ENCODE measurements at regions not wholly inside any gene's neighbourhood (a gene's known extent, or its start where the extent isn't known, plus 50 kb on each side); places are given as distances from the start of the nearest gene placed in this dataset.

DNA sequence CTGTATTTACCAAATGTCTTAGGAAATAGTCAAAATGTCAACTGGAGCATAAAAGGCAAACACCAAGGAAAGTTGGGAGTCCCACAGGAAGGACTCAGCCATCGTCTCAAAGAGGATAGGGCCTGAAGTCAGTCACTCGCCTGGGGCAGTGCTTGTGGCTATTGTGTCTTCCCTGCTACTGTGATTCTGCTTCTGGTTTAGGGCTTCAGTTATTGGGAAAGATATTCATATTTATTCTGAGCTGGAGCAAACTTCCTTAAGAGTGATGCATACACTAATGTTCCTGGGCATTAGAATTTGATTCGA is 118.1 kb downstream of the EDEM1 start:
- DNase-seq: no peak

DNA sequence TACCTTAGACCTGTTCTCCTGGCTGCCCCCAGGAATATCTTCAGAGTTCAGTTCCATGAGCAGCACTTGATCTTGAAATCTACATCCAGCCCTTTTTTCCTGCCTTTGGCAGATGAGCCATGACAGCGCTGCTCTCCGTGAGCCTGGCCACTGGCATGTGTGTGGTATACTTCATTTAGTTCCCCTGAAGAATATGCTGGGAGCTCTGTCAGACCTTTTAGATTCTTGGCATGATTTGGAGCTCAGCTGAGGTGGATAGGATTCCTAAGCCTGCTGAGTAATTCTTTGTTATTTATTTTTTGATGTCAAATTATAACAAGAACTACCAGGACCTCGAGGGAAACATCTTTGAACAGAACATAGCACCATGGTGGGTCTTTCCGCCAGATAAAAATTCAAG is 121.7 kb downstream of the EDEM1 start:
- DNase-seq: no peak

DNA sequence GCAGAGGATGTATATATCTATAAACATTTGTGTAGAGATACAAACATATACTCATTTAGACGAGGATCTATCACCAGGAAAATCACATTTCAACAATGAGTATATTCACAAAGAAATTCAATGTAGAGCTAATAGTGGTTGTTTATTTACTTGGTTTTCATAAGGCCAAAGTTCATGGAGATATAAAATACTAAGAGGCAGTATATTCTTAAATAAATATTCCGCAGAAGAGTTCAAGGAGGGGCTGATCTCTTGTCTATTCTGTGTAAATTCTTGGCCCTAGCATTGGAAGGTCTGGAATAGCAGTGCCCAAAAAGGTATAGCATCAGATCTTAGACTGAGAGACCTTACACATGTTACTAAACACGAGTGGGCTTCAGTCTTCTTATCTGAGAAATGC is 122.1 kb downstream of the EDEM1 start:
- no peak for DNase-seq

DNA sequence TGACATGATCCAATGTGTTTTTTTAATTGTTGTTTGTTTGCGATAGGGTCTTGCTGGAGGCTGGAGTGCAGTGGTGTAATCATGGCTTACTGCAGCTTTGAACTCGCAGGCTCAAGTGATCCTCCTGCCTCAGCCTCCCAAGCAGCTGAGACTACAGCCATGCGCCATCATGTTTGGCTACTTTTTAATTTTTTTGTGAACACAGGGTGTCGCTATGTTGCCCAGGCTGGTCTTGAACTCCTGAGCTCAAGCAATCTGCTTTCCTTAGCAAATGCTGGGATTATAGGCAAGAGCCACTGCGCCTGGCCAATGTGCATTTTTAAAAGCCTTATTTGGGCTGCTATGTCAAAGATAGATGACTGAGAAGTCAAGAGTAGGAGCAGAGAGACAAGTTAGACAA is 123.0 kb downstream of the EDEM1 start:
- no peak for DNase-seq

DNA sequence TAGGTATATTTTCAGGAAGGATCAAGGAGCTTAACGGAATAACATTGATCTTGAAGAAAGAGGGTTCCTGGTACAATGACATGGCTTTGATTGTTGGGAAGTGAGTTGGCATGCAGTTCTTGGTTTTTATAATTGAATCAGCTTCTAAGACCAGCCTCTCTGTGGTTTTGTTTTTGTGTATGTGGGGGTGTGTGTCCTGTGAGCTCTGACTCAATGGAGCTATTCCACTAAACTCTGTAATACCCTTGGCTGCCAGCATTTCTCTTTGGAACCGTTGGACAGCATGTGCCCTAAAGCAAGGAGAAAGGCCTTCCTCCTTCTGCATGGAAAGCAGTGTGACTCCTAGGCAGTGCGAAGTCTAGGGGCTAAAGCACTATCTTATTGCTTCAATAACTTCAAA is 124.8 kb downstream of the EDEM1 start:
- DNase-seq: no peak

DNA sequence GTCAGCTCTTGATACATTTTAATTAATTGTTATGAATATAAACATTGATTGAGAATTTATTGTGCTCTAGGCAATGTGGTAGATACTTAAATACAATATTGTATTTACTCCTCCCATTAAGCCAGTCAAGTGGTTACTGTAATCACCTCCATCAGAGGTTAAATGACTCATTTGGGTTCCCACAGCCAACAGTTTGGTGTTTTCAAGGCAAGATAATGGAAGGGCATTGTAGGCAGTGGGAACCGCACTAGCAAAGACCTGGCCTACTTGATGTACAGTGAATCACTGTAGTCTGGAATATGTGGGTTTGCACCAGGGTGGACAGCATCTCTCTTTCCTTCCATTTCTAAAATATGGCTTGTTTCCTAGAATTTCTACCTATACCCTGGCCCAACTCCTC is 127.4 kb downstream of the EDEM1 start:
- no peak for DNase-seq

DNA sequence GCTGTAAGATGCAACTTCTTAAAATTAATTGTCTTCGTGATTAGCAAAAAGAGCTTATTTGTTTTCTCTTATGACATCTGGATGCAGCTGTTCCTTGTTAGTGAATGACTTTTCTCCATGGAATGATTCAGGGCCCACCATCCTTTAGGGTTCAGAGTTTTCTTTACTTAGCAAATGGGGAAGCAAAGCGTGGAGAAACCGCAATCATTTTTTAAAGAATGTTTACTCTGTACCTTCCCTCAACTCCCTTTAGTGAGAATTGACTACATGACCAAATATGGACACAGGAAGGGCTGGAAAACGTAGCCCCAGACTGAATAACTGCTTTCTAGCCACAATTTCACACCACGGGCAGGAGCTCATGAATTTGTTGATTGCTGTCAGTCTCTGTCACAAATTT is 130.1 kb downstream of the EDEM1 start:
- DNase-seq: no peak

DNA sequence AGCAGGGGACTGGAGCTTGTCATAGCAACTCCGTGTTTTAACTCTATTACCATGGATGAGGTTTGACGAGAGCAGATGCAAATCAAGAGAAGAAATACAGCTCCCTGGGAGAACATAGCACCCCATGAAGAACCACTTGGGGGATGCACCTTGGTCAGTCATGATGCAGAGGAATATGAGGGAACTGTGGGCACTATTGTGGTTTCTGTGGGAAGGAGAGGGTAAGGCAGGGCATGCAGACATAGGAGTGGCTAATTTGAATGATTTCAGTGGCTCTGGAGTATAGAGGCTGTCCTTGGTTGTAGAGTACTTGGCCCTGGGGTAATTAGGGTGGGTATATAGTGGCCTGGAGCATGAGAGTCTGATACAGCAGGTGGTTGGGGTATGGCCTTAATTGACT is 131.9 kb downstream of the EDEM1 start:
- no peak for DNase-seq

DNA sequence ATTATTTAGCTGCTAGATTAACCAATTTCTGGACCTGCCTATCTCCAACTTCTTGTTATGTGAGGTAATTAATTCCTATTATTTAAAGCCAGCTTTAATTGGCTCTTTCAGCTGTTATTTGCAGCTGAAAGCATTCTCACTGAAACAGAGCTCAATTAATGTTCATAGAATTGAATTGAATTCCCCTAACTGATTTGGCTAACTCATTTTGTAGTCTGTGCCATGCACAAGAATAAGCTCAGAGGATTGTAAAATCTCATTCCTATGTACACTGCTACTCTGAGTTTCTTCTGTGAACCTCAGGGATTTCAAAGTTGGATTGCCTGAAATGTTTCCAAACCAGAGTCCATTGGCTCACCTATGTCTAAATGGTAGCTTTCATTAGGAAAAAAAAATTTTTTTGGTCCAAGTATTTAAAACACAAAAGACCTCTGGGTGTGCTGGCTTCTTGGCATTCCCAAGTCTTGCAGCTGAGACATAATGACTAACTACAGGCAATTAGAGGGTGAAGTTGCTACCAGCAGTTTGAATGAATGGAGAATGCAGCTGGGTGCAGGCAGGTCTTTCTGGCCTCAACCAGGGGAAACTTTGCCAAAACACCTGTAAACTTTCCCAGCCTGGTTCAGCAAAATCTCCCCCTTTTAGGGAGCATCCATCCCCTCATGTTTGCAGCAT is 134.3 kb downstream of the EDEM1 start:
- no peak for DNase-seq

DNA sequence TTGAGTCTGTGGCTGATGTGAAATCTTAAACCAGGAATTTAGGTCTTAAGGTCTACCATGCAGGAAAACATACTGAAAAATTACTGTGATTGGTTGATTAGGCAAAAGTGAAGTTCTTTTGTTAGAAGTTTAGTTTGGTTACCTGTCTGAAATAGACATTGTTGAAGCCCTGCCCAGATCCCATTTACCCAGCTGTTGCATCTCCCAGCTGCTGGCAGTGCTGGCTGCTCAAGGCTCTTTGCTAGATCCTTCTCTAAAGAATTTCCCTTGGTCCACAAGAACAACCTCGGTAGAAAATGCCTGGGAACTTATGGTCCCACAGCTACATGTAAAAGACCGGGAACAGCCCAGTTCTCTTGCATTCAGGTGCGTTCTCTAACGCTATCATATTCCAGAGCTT is 137.3 kb downstream of the EDEM1 start:
- DNase-seq: no peak

DNA sequence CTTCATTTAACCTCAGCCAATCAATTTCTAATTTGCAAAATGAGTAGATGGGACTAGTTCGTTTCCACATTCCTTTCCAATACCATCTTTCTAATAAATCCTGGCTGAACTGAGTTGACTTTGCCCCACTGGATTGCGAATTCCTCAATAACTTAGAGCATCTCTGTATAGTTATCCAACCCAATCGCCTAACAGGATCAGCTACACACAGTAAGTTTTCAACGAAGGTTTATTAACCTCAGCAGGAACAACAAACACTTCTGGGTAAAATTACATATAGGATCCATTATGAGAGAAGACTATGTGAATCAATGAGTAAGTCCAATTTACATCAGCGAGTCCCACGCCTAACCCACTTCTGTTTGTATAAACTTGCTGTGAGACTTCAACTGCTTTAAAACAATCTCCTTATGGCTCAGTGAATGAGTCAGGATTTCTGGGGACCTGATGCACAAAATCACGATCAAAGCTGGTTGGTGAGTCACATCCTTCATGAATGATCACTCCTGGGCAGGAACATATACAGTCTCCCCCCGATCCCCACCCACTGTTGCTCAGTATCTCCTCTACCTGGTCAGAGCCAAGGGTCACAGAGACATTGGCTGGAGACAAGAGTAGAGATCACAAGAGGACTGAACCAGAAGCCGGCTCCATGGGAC is 142.8 kb downstream of the EDEM1 start:
- no peak for DNase-seq

DNA sequence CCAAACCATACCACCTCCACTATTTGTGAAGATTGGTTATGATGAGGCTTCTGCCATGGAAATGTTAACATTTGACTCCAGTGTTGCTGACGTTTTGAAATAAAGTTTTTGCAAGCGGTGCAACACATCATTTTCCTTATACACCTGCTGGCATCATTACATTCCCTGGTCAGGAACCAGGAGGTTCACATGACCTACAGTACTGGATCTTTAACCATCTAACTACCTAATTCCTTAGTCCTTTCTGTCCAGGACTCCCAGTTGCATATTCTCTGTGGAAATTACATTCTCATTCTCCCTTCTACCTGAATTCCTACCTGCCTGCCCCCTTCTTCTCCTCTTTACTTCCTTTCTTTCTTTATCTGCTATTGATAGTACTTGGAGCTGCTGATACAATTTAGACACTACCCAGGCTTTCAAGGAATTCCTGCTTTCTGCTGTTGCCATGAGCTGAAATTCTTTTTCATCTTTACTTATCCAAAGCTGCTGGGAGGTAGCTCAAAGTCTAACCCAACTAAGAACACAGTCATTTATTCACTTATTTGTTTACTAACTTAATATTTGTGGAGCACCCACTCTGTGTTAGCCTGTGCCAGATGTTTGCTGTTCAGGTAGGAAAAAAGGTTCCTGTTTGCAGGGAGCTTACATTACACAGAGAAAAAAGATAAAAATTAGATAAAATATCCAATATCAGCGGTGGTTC is 144.2 kb downstream of the EDEM1 start:
- no peak for DNase-seq

DNA sequence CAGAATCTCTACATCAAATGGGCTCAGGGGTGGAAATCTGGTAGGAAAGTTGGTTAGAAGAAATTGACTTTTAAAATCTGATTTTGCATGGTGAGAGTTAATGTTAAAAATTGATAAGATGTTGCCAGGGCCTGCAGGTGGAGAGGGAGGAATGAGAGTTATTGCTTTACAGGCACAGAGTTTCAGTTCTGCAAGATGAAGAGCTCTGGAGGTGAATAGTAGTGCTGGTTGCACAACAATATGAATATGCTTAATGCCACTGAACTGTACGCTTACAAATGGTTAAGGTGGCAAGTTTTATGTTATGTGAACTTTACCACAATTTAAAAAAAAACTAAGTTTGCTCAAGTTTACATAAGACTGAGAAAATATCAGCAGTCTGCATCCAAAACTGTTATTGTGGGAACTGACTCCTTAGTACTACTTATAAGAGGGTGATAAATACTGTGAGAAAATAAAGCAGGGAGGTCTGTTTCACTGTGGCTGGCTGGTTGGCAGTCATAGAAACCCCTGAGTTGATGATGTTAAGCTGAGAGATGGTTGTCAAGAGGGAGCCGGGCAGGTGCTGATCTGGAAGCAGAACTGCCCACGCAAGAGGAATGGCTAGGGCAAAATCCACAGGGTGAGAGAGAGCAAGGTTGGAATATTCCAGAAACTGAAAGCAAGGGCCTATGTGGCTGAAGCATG is 144.9 kb downstream of the EDEM1 start:
- DNase-seq: no peak

DNA sequence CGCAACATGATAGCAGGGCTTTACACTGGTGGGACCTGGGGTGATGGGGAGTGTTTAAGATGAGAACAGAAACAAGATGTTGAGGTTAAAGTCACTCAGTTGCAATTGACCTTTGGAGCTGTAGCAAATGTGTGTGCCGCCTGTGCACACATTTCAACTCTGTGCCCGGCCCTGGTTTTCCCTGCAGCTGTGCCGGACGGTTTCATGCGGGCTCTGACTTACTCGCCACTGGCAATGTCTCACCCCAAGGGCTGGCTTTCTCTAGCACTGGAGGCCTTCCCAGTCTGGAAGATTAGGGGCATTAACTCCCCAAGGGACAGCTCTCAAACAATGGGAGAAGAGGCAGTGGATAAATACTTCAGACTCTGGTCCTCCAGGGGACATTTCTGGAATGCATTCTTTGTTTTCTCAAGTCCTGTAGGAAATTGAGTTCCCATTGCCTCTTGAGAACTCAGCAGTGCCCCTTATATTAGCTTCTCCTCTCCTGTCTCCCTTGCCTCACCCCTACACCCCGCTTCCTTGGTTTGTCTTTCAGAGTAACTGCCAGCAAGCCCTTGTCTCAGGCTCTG is 152.5 kb downstream of the EDEM1 start:
- no peak for DNase-seq

DNA sequence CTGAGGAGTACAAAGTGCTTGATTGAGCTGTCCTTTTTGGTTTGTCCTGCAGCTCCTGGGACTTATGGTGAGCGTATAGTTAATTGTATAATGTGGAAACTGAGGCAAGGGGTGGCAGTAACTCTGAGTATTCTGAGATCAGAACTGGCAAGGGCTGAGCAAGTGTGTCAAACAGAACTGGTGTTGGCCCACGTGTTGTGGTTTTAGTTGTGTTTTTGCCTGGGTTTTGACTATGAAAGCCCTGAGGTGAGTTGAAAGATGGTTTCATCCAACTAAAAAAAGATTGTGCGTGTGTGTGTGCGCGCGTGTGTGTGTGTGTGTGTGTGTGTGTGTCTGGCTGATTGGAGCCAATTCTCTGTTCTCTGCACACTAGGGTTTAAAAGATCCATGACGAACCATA is 154.1 kb downstream of the EDEM1 start:
- DNase-seq: no peak

DNA sequence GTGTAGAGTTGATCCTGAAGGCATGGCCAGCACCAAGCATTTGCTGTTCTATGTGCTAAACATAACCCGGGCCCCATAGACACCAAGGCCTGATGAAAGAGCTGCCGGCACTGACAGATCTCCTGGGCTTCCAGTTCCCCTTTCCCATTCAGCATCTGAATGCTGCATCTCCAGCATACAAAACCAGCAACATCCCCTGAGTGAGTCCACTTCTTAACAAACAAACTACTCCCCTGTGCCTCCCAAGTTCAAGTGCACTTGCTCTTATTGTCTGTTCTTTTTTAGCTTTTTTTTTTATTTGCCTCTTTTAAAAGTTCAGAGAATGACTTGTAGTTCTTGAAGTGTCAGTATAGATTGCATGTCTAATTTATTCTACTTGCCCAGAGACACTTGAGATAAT is 156.0 kb downstream of the EDEM1 start:
- DNase-seq: no peak

DNA sequence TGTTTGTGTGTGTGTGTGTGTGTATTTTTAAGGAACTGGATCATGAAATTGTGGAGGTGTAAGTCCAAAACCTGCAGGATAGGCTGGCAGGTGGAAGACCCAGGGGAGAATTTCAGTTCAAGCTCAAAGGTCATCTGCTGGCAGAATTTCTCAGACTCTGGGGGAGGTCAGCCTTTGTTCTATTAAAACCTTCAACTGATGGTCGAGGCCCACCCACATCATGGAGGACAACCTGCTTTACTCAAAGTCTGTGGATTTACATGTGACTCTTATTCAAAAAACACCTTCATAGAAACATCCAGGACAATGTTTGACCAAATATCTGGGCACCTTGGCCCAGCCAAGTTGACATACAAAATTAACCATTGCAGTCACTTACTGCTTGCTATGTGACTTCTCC is 157.2 kb downstream of the EDEM1 start:
- no peak for DNase-seq

DNA sequence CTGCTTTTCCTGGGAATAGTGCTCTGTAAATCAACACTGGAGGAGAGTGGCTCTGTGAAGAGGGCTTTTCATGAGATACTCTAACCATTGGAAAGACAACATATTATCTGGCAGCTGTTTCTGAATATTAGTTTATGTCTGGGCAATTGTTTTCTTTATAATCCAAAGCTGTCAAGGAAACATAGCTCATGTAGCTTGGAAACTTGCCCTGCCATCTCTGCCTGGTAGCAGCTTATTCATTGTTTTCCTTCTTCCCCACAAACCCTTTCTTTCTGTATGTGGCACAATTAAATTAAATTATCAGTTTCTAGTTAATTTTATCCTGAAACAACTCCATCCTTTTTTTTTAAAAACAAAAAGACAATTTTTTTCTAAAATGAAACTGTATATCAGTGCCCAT is 160.0 kb downstream of the EDEM1 start:
- DNase-seq: peak; percentile 49

DNA sequence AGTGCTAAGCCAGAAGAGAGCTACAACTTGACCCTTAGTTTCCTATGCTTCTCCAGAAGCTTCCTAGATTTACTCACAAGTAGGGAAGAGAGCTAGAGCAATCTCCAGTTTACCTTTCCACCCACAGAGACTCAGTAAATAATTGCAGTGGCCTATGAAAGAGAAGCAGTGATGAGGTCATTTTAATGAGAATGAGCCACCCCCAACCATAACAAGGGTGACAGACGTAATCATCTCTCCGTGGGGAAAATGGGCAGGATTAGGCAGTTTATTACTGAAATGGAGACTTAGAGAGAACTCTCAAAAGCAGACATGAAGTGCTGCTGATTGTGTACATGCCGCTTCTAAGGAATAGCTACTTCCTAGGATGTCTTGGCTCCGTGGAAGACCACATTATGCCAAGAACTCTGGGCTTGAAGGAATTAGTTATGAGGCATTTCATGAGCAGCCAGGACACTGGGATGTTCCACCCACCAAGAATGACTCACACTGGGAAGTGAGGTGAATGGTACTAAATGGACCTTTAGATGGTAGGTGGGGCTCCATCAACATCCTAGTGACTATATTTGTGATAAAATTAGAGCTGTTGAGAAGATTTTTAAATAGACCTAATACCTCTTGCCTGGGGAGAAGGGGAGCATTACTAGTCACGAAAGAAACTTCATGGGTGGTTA is 160.9 kb downstream of the EDEM1 start:
- DNase-seq: no peak

DNA sequence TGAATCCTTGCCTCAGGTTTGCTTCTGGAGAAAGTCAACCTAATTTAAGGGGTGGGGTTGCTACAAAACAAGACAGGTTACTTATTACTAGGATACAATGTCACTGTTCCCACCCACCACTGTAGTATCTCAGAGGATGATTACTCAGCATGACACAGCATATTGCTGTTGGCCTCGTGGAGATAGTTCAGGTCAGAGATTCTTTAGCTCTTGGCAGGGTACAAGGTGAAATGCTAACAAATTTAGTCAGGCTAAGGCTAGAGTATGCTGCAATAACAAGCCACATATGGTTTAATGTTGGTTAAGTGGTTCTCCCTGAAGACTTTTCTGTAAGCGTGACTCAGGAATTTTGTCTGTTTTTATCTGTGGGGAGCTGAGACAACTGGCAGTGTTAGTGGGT is 161.8 kb downstream of the EDEM1 start:
- no peak for DNase-seq

DNA sequence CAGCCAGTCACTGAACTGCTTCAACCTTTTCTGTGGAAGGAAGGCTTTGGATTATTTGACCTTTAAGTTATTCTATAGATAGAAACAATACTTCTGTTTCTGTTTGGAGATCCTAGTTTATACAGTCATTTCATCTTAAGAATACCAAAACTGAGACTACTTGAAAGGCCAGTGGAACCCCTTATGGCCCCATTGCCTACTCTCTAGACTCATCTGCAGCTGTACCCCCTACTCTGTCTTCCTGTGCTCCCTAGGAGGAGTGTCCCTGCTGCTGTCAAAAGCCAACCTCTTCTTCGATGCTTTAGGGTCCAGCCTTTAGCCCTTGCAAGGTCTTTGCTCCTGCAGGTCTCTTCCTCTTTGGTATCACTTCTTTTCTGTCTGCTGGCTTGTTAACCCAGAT is 169.6 kb downstream of the EDEM1 start:
- no peak for DNase-seq

DNA sequence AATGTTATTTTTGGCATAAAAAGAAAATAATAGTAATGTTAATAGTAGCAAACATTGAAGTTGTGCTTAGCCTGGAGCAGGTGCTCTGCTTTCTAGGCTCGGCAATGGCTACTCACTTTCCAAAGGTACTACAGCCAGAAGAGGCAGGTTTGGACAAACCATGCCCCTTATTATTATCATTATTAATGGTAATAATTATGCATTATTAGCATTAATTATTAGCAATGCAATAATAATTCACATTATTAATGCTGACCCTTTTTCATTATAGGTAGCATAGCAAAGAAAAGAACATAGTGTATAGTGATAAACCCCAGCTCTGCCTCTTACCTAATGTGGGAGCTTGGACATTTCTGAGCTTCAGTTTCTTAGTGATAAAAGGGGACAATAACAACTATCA is 171.4 kb downstream of the EDEM1 start:
- no peak for DNase-seq

DNA sequence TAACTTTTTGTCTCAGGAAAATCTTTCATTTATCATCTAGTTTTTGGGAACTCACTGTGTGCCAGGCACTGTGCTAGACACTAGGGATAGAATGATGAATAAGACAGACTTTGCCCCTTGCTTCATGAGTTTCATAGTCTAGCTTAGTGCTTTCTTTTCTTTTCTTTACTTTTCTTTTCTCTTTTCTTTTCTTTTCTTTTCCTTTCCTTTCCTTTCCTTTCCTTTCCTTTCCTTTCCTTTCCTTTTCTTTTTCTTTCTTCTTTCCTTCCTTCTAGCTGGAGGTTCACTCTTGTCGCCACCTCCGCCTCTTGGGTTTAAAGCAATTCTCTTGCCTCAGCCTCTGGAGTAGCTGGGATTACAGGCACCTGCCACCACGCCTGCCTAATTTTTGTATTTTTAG is 172.9 kb downstream of the EDEM1 start:
- DNase-seq: no peak

Measured in NCI-H2081 treated with DMSO at 0.1 percent for 48 hours (cell line).